Cardiac muscle cell (in vitro differentiated cells and primary cell): ENCODE measurements at regions not wholly inside any gene's neighbourhood (a gene's known extent, or its start where the extent isn't known, plus 50 kb on each side); places are given as distances from the start of the nearest gene placed in this dataset.

Source experiments
- DNase-seq, 2 donors: peaks; one replicate each; pipeline versions ENCODE4 v3.0.0 to v3.0.0-alpha.2; 2010 to 2017; ENCODE audit warnings: low read depth in 1 of 2, low spot score in 1 of 2
- H3K27ac ChIP-seq: fragments of 200-600 bp; sonication (generic); 2 replicates; pipeline ENCODE4 v1.5.1; 2016
- H3K27me3 ChIP-seq: fragments of 200-600 bp; sonication (generic); 2 replicates; pipeline ENCODE4 v1.6.0; 2016; ENCODE audit warnings: control low read depth
- H3K36me3 ChIP-seq: fragments of 200-600 bp; sonication (generic); 2 replicates; pipeline ENCODE4 v1.5.1; 2016; ENCODE audit warnings: control low read depth
- H3K4me1 ChIP-seq: fragments of 200-600 bp; sonication (generic); 2 replicates; pipeline ENCODE4 v1.8.1; 2017; ENCODE audit warnings: low read depth, mild to moderate bottlenecking, mixed run types
- H3K4me3 ChIP-seq: fragments of 200-600 bp; sonication (generic); 2 replicates; pipeline ENCODE4 v1.5.1; 2016; ENCODE audit warnings: mild to moderate bottlenecking
- H3K9me3 ChIP-seq: fragments of 200-600 bp; sonication (generic); 2 replicates; pipeline ENCODE4 v1.5.1; 2017; ENCODE audit warnings: low read depth, mild to moderate bottlenecking, control low read depth
- CTCF ChIP-seq: IDR thresholded peaks from 2 replicates; pipeline ENCODE4 v1.5.1; 2012; ENCODE audit warnings: low read depth, mild to moderate bottlenecking, low read length

GRCh38 chr16:7278636-7279035 lies 54.0 kb upstream of the RBFOX1 start:
- Histone ChIP-seq H3K9me3 (no peaks in the 10 kb centered on the region), H3K4me1 (no peaks in the 10 kb centered on the region), H3K27me3 (no peaks in the 10 kb centered on the region), H3K4me3 (no peak overlapping the region), H3K36me3 (no peaks in the 10 kb centered on the region), H3K27ac (no peak overlapping the region)
- TF ChIP-seq CTCF, result no peak
- DNase-seq, result no peak

- no peak for TF ChIP-seq CTCF
- Histone ChIP-seq H3K27ac (no peak overlapping the region), H3K4me3 (no peak overlapping the region), H3K27me3 (no peaks in the 10 kb centered on the region), H3K4me1 (no peaks in the 10 kb centered on the region), H3K9me3 (no peaks in the 10 kb centered on the region), H3K36me3 (no peaks in the 10 kb centered on the region)
- no peak for DNase-seq
Observed at GRCh38 chr16:7272567-7273158, 60.0 kb upstream of the RBFOX1 start.

- H3K27me3 ChIP-seq, result no peaks in the 10 kb centered on the region
- no peak overlapping the region for H3K4me3 ChIP-seq
- no peaks in the 10 kb centered on the region for H3K4me1 ChIP-seq
- no peaks in the 10 kb centered on the region for H3K36me3 ChIP-seq
- DNase-seq, result no peak
- TF ChIP-seq CTCF, result no peak
- H3K9me3 ChIP-seq, result no peaks in the 10 kb centered on the region
- H3K27ac ChIP-seq, result no peak overlapping the region
Observed at GRCh38 chr16:7271486-7271885, 61.2 kb upstream of the RBFOX1 start.

- Histone ChIP-seq H3K27ac (no peak overlapping the region), H3K4me1 (no peaks in the 10 kb centered on the region), H3K36me3 (no peaks in the 10 kb centered on the region), H3K4me3 (no peak overlapping the region), H3K27me3 (no peaks in the 10 kb centered on the region), H3K9me3 (no peaks in the 10 kb centered on the region)
- no peak for DNase-seq
- TF ChIP-seq CTCF, result no peak
Observed at GRCh38 chr16:7270823-7271222, 61.8 kb upstream of the RBFOX1 start.

GRCh38 chr16:7270006-7270405 lies 62.6 kb upstream of the RBFOX1 start:
- Histone ChIP-seq H3K36me3 (no peaks in the 10 kb centered on the region), H3K4me3 (no peak overlapping the region), H3K4me1 (no peaks in the 10 kb centered on the region), H3K27me3 (no peaks in the 10 kb centered on the region), H3K27ac (no peak overlapping the region), H3K9me3 (no peaks in the 10 kb centered on the region)
- no peak for TF ChIP-seq CTCF
- no peak for DNase-seq

- peak in 1 of 2 donors; percentile 68 for DNase-seq
- Histone ChIP-seq H3K9me3 (no peaks in the 10 kb centered on the region), H3K36me3 (no peaks in the 10 kb centered on the region), H3K4me3 (no peak overlapping the region), H3K27me3 (no peaks in the 10 kb centered on the region), H3K27ac (no peak overlapping the region), H3K4me1 (no peaks in the 10 kb centered on the region)
- no peak for TF ChIP-seq CTCF
Observed at GRCh38 chr16:7268182-7268581, 64.5 kb upstream of the RBFOX1 start.
